ENCODE measurements at regions not wholly inside any gene's neighbourhood (a gene's known extent, or its start where the extent isn't known, plus 50 kb on each side); places are given as distances from the start of the nearest gene placed in this dataset.

GRCh38 chr14:30266290-30266689, 292.7 kb upstream of the G2E3 start:
- TF ChIP-seq REST (IDR thresholded peaks at IDR 0.05; ENCODE audit: low read depth, low read length) (no peak), FOXM1 (IDR thresholded peaks at IDR 0.05; ENCODE audit: low read depth) (no peak), TAF1 (IDR thresholded peaks at IDR 0.05; ENCODE audit: borderline replicate concordance, low read depth, low read length) (no peak), TCF12 (IDR thresholded peaks at IDR 0.05) (no peak), NRF1 (IDR thresholded peaks at IDR 0.05; ENCODE audit: low read depth, low read length) (no peak), GABPA (IDR thresholded peaks at IDR 0.05; ENCODE audit: low read depth) (no peak), EP300 (IDR thresholded peaks at IDR 0.05; ENCODE audit: borderline replicate concordance in 1 of 2, low read depth in 1 of 2, low read length in 1 of 2) (no peak), POLR2AphosphoS5 (IDR thresholded peaks at IDR 0.05; ENCODE audit: low read depth, low read length) (no peak), ELF1 (IDR thresholded peaks at IDR 0.05) (no peak)
- TF ChIP-seq, protein P1, sequence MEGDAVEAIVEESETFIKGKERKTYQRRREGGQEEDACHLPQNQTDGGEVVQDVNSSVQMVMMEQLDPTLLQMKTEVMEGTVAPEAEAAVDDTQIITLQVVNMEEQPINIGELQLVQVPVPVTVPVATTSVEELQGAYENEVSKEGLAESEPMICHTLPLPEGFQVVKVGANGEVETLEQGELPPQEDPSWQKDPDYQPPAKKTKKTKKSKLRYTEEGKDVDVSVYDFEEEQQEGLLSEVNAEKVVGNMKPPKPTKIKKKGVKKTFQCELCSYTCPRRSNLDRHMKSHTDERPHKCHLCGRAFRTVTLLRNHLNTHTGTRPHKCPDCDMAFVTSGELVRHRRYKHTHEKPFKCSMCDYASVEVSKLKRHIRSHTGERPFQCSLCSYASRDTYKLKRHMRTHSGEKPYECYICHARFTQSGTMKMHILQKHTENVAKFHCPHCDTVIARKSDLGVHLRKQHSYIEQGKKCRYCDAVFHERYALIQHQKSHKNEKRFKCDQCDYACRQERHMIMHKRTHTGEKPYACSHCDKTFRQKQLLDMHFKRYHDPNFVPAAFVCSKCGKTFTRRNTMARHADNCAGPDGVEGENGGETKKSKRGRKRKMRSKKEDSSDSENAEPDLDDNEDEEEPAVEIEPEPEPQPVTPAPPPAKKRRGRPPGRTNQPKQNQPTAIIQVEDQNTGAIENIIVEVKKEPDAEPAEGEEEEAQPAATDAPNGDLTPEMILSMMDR (IDR thresholded peaks at IDR 0.05), result no peak; the same call in 1 of the 2 replicates
- TF ChIP-seq, protein P2, sequence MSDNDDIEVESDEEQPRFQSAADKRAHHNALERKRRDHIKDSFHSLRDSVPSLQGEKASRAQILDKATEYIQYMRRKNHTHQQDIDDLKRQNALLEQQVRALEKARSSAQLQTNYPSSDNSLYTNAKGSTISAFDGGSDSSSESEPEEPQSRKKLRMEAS (IDR thresholded peaks at IDR 0.05; ENCODE audit: low read depth), result no peak

All from SK-N-SH (cell line).